Progenitor cell of endocrine pancreas (in vitro differentiated cells): ENCODE measurements at regions not wholly inside any gene's neighbourhood (a gene's known extent, or its start where the extent isn't known, plus 50 kb on each side); places are given as distances from the start of the nearest gene placed in this dataset.
A peak's percentile ranks its signal among the peaks of the same experiment; 100 is the strongest.

Source experiments
- DNase-seq: peaks from one replicate; pipeline ENCODE4 v3.0.0; 2021; ENCODE audit warnings: low spot score; ENCODE audit not compliant: unreplicated experiment
- H3K27ac Mint-ChIP-seq: 2 replicates; pipeline ENCODE4 v1.8.0; 2021; ENCODE audit warnings: mild to moderate bottlenecking, moderate library complexity, mixed read lengths
- H3K27me3 Mint-ChIP-seq: 2 replicates; pipeline ENCODE4 v1.8.0; 2021; ENCODE audit warnings: mixed read lengths
- H3K36me3 Mint-ChIP-seq: 2 replicates; pipeline ENCODE4 v1.8.0; 2022; ENCODE audit warnings: mixed read lengths; ENCODE audit not compliant: insufficient read depth
- H3K4me1 Mint-ChIP-seq: 2 replicates; pipeline ENCODE4 v1.8.0; 2021; ENCODE audit warnings: low read depth, mixed read lengths
- H3K4me3 Mint-ChIP-seq: 2 replicates; pipeline ENCODE4 v1.8.0; 2021; ENCODE audit warnings: low read depth, mild to moderate bottlenecking, moderate library complexity, mixed read lengths
- H3K9me3 Mint-ChIP-seq: 2 replicates; pipeline ENCODE4 v1.8.0; 2021; ENCODE audit warnings: low read depth, mixed read lengths
- CTCF ChIP-seq: fragments of 200-600 bp; sonication (generic); IDR thresholded peaks from one replicate; pipeline ENCODE4 v1.5.0; 2021; ENCODE audit warnings: antibody characterized with exemption, mild to moderate bottlenecking; ENCODE audit not compliant: unreplicated experiment

- H3K36me3 Mint-ChIP-seq = peaks cover 3% of the 10 kb centered on the region
- no peak for DNase-seq
- TF ChIP-seq CTCF = no peak
- no peaks in the 10 kb centered on the region for H3K4me1 Mint-ChIP-seq
- no peak overlapping the region for H3K4me3 Mint-ChIP-seq
- no peaks in the 10 kb centered on the region for H3K27me3 Mint-ChIP-seq
- no peak overlapping the region for H3K27ac Mint-ChIP-seq
- peaks cover 15% of the 10 kb centered on the region for H3K9me3 Mint-ChIP-seq
Observed at GRCh38 chr6:82711105-82711827, 347.6 kb downstream of the TPBG start.

- DNase-seq = no peak
- no peak overlapping the region for H3K4me3 Mint-ChIP-seq
- no peak overlapping the region for H3K27ac Mint-ChIP-seq
- H3K36me3 Mint-ChIP-seq = peaks cover 3% of the 10 kb centered on the region
- H3K9me3 Mint-ChIP-seq = peaks cover 17% of the 10 kb centered on the region
- H3K4me1 Mint-ChIP-seq = no peaks in the 10 kb centered on the region
- no peaks in the 10 kb centered on the region for H3K27me3 Mint-ChIP-seq
- no peak for TF ChIP-seq CTCF
Observed at GRCh38 chr6:82711971-82712370, 348.4 kb downstream of the TPBG start.

GRCh38 chr6:82712389-82712788 lies 348.8 kb downstream of the TPBG start:
- no peak overlapping the region for H3K27ac Mint-ChIP-seq

DNA sequence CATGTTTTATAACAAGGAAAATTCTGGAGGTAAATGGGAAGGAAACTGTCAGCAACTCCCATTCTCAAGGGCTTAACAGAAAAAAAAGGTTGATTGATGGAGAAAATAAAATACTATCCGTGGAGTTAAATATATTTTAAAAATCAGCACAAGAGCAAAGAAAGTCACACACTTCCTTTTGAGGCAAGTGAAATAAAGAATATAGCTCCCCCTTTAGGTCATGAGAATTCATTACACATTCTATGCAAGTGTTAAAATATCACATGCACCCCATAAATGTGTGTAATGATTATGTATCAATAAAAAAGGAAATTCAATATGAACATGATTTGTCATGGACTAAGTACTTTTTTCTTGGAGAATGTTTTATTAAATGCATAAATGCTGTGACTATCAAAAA lies 349.2 kb downstream of the TPBG start:
- Mint-ChIP-seq H3K36me3 (peaks cover 3% of the 10 kb centered on the region), H3K4me3 (no peak overlapping the region), H3K9me3 (peaks cover 14% of the 10 kb centered on the region)

More at GRCh38 chr6:82712389-82712788, 348.8 kb downstream of the TPBG start:
- H3K36me3 Mint-ChIP-seq = peaks cover 3% of the 10 kb centered on the region
- H3K4me3 Mint-ChIP-seq = no peak overlapping the region
- H3K27me3 Mint-ChIP-seq = no peaks in the 10 kb centered on the region
- no peak for TF ChIP-seq CTCF
- no peaks in the 10 kb centered on the region for H3K4me1 Mint-ChIP-seq
- no peak for DNase-seq
- peaks cover 14% of the 10 kb centered on the region for H3K9me3 Mint-ChIP-seq

GRCh38 chr6:82720992-82721391 lies 344.6 kb downstream of the UBE3D start:
- Mint-ChIP-seq H3K9me3 (peaks cover 7% of the 10 kb centered on the region), H3K36me3 (no peaks in the 10 kb centered on the region), H3K4me1 (no peaks in the 10 kb centered on the region), H3K27ac (no peak overlapping the region), H3K4me3 (no peak overlapping the region), H3K27me3 (no peaks in the 10 kb centered on the region)
- no peak for DNase-seq
- no peak for TF ChIP-seq CTCF

More for the DNA sequence above, 349.2 kb downstream of the TPBG start:
- peak; percentile 60 for TF ChIP-seq CTCF
- no peak overlapping the region for H3K27ac Mint-ChIP-seq
- no peak for DNase-seq
- H3K27me3 Mint-ChIP-seq = no peaks in the 10 kb centered on the region
- H3K4me1 Mint-ChIP-seq = no peaks in the 10 kb centered on the region
